IMR-90 (cell line): ENCODE measurements at regions not wholly inside any gene's neighbourhood (a gene's known extent, or its start where the extent isn't known, plus 50 kb on each side); places are given as distances from the start of the nearest gene placed in this dataset.

Experiments
- ATAC-seq: fragments of 200-7000 bp; cut with Tn5 transposase; 2 replicates; pipeline ENCODE4 v1.9.1; 2020; ENCODE audit warnings: low read depth, mild to moderate bottlenecking, moderate library complexity
- BruUV-seq: library from RNA; stranded (reverse); fragments of 400-500 nt; replicated peaks from 2 replicates; lab custom pipeline; 2021; lab: Mats Ljungman, UMichigan
- CTCF ChIA-PET: fragments of 300-600 bp; formaldehyde crosslinking; extraction: SDS; loops from one replicate; lab custom pipeline; 2021; ENCODE audit warnings: antibody characterized with exemption; lab: Yijun Ruan, JAX
- POLR2A ChIA-PET: fragments of 300-600 bp; sonication (Branson Sonifier 250); formaldehyde crosslinking; loops from one replicate; lab custom pipeline; 2022; ENCODE audit warnings: antibody characterized with exemption; ENCODE audit not compliant: unreplicated experiment; lab: Charles Lee
- DNase-seq: peaks from one replicate; pipeline ENCODE4 v3.0.0; 2013
- H2AFZ ChIP-seq: replicated peaks from 2 replicates; pipeline ENCODE3; 2013; ENCODE audit warnings: low read length, mild to moderate bottlenecking; ENCODE audit not compliant: poor library complexity
- H2AK5ac ChIP-seq: 2 replicates; pipeline ENCODE4 v1.6.1; 2013; ENCODE audit warnings: low read depth, low read length, inconsistent platforms
- H2AK9ac ChIP-seq: replicated peaks from 2 replicates; pipeline ENCODE3; 2013; ENCODE audit warnings: mild to moderate bottlenecking, low read depth, low read length, moderate library complexity; ENCODE audit not compliant: poor library complexity
- H2BK120ac ChIP-seq: 2 replicates; pipeline ENCODE4 v1.6.1; 2013; ENCODE audit warnings: low read depth, low read length, inconsistent platforms
- H2BK15ac ChIP-seq: 3 replicates; pipeline ENCODE4 v1.6.1; 2013; ENCODE audit warnings: low read depth, low read length, inconsistent platforms
- H2BK20ac ChIP-seq: 2 replicates; pipeline ENCODE4 v1.6.1; 2013; ENCODE audit warnings: low read depth, mild to moderate bottlenecking, inconsistent platforms, low read length, moderate library complexity
- H2BK5ac ChIP-seq: 2 replicates; pipeline ENCODE4 v1.6.1; 2013; ENCODE audit warnings: mild to moderate bottlenecking, low read depth, low read length, inconsistent platforms; ENCODE audit not compliant: poor library complexity, severe bottlenecking
- H3K14ac ChIP-seq: replicated peaks from 2 replicates; pipeline ENCODE4 v1.6.1; 2013; ENCODE audit warnings: low read depth, low read length, inconsistent platforms
- H3K18ac ChIP-seq: 2 replicates; pipeline ENCODE4 v1.6.1; 2013; ENCODE audit warnings: low read depth, low read length, control low read depth
- H3K23ac ChIP-seq: 2 replicates; pipeline ENCODE4 v1.6.1; 2013; ENCODE audit warnings: low read depth, low read length, inconsistent platforms
- H3K27ac ChIP-seq: 2 replicates; pipeline ENCODE4 v1.5.1; 2013; ENCODE audit warnings: mild to moderate bottlenecking, control low read depth, low read length; ENCODE audit not compliant: insufficient read depth
- H3K27me3 ChIP-seq: 2 replicates; pipeline ENCODE4 v1.6.1; 2013; ENCODE audit warnings: low read length; ENCODE audit not compliant: control insufficient read depth, insufficient read depth
- H3K36me3 ChIP-seq: 2 replicates; pipeline ENCODE4 v1.6.1; 2013; ENCODE audit warnings: low read length, mixed read lengths; ENCODE audit not compliant: control insufficient read depth, insufficient read depth
- H3K4ac ChIP-seq: 2 replicates; pipeline ENCODE4 v1.6.1; 2013; ENCODE audit warnings: low read depth, low read length, inconsistent platforms
- H3K4me1 ChIP-seq: 2 replicates; pipeline ENCODE4 v1.6.1; 2013; ENCODE audit warnings: low read length, mixed read lengths; ENCODE audit not compliant: control insufficient read depth, insufficient read depth
- H3K4me2 ChIP-seq: 2 replicates; pipeline ENCODE4 v1.6.1; 2013; ENCODE audit warnings: low read depth, mild to moderate bottlenecking, control low read depth, low read length, moderate library complexity
- H3K4me3 ChIP-seq: 2 replicates; pipeline ENCODE4 v1.5.1; 2013; ENCODE audit warnings: low read depth, mild to moderate bottlenecking, control low read depth, low read length, moderate library complexity; ENCODE audit not compliant: insufficient read depth
- H3K56ac ChIP-seq: 2 replicates; pipeline ENCODE4 v1.6.1; 2013; ENCODE audit warnings: low read length, inconsistent platforms; ENCODE audit not compliant: insufficient read depth; ENCODE audit errors: extremely low read depth
- H3K79me1 ChIP-seq, 2 experiments: 2 replicates each; pipeline ENCODE4 v1.6.1; 2013; ENCODE audit warnings: low read length in 2 of 2, inconsistent platforms in 1 of 2, low read depth in 1 of 2
- H3K9ac ChIP-seq: 2 replicates; pipeline ENCODE4 v1.6.1; 2013; ENCODE audit warnings: low read depth, low read length, control low read depth
- H3K9me1 ChIP-seq: 2 replicates; pipeline ENCODE4 v1.6.1; 2013; ENCODE audit warnings: low read length, inconsistent platforms; ENCODE audit not compliant: insufficient read depth
- H3K9me3 ChIP-seq: 2 replicates; pipeline ENCODE4 v1.6.1; 2013; ENCODE audit warnings: low read length; ENCODE audit not compliant: control insufficient read depth, insufficient read depth
- H4K20me1 ChIP-seq: 2 replicates; pipeline ENCODE4 v1.6.1; 2013; ENCODE audit warnings: low read length, inconsistent platforms; ENCODE audit not compliant: insufficient read depth
- H4K5ac ChIP-seq: 2 replicates; pipeline ENCODE4 v1.6.1; 2013; ENCODE audit warnings: mild to moderate bottlenecking, low read depth, low read length, control low read depth
- H4K8ac ChIP-seq, 2 experiments: 2 replicates each; pipeline ENCODE4 v1.6.1; 2013; ENCODE audit warnings: low read depth in 2 of 2, low read length in 2 of 2, control low read depth in 1 of 2, inconsistent platforms in 1 of 2
- H4K91ac ChIP-seq: 2 replicates; pipeline ENCODE4 v1.6.1; 2013; ENCODE audit warnings: low read depth, low read length, inconsistent platforms; ENCODE audit not compliant: insufficient read depth
- RFX5 ChIP-seq: IDR thresholded peaks from 2 replicates; pipeline ENCODE4 v1.8.0; 2012; ENCODE audit warnings: low read depth, mild to moderate bottlenecking, low read length, moderate library complexity
- WGBS, 2 experiments: methylation state at CpG; one replicate each; pipeline versions ENCODE4 v1.1.5 to v1.1.7; 2013; ENCODE audit warnings: missing lambda C conversion rate in 2 of 2; ENCODE audit not compliant: insufficient read length in 1 of 2; ENCODE audit errors: extremely low coverage in 2 of 2; 5-methylcytosine and 5-hydroxymethylcytosine counted together
- dilution Hi-C: fragments of 300-500 bp; cut with HindIII; formaldehyde crosslinking; loops from one replicate; pipeline ENCODE4 v1.14.3; 2018; ENCODE audit warnings: low sequenced_read_pairs; ENCODE audit not compliant: unreplicated experiment
- in situ Hi-C: fragments of 300-500 bp; cut with MboI; formaldehyde crosslinking; loops from 3 replicates; pipeline ENCODE4 v1.14.3; 2019; ENCODE audit warnings: low sequenced_read_pairs, inconsistent platforms, mixed read lengths
- intact Hi-C: fragments of 100-400 bp; cut with micrococcal nuclease; formaldehyde crosslinking; loops from 2 replicates; pipeline ENCODE4 v1.10.0; 2022

- no peak overlapping the region for H2BK15ac ChIP-seq
- no peak overlapping the region for H3K23ac ChIP-seq
- no peak overlapping the region for H3K56ac ChIP-seq
- H3K4me2 ChIP-seq: no peak overlapping the region
- no peaks in the 10 kb centered on the region for H3K79me1 ChIP-seq
- no peaks in the 10 kb centered on the region for H3K9me3 ChIP-seq
- H2BK5ac ChIP-seq: no peak overlapping the region
- H4K91ac ChIP-seq: no peak overlapping the region
- H3K36me3 ChIP-seq: no peaks in the 10 kb centered on the region
- ATAC-seq: no peak
- H3K9me1 ChIP-seq: no peaks in the 10 kb centered on the region
- no peak overlapping the region for H3K9ac ChIP-seq
- ChIA-PET CTCF (no interaction called here), POLR2A (no interaction called here)
- no peak overlapping the region for H4K5ac ChIP-seq
- in situ Hi-C loops (no loop called here), dilution Hi-C loops (no loop called here), intact Hi-C loops (no loop called here)
- 75% methylated on average over 2 of the region's 6 CpGs; no CpG with 5 or more reads in 1 of the 2 experiments for WGBS, 2 experiments
- H3K4ac ChIP-seq: no peak overlapping the region
- no peak overlapping the region for H2AK9ac ChIP-seq
- H3K27me3 ChIP-seq: no peaks in the 10 kb centered on the region
- H3K4me1 ChIP-seq: no peaks in the 10 kb centered on the region
- H3K4me3 ChIP-seq: no peak overlapping the region
- no peak overlapping the region for H2BK120ac ChIP-seq
- DNase-seq: no peak
- H4K20me1 ChIP-seq: no peaks in the 10 kb centered on the region
- H3K14ac ChIP-seq: no peak overlapping the region
- no peak overlapping the region for H2AK5ac ChIP-seq
- no peak overlapping the region for H3K18ac ChIP-seq
- no peak overlapping the region for H3K27ac ChIP-seq
- TF ChIP-seq RFX5: no peak
- BruUV-seq: no TSS peak
- no peak overlapping the region for H4K8ac ChIP-seq
- no peak overlapping the region for H2AFZ ChIP-seq
- no peak overlapping the region for H2BK20ac ChIP-seq
Observed at GRCh38 chr10:24147321-24147720, 61.6 kb upstream of the KIAA1217 start.
